Lower leg skin (tissue), 4 donors: ENCODE measurements at regions not wholly inside any gene's neighbourhood (a gene's known extent, or its start where the extent isn't known, plus 50 kb on each side); places are given as distances from the start of the nearest gene placed in this dataset.

Experiments
- DNase-seq, 2 donors: peaks; one replicate each; pipeline ENCODE4 v3.0.0-alpha.2; 2019; ENCODE audit warnings: low spot score in 2 of 2
- H3K4me3 ChIP-seq: fragments of 200-600 bp; sonication (generic); 2 replicates; pipeline ENCODE4 v1.5.1; 2017; ENCODE audit warnings: mild to moderate bottlenecking, low read depth; ENCODE audit not compliant: poor library complexity, severe bottlenecking
- POLR2A ChIP-seq, 2 donors: fragments of 450-650 bp; IDR thresholded peaks; one replicate each; pipeline ENCODE4 v1.6.1; 2016 to 2017; ENCODE audit warnings: antibody characterized with exemption in 2 of 2, mild to moderate bottlenecking in 1 of 2, moderate library complexity in 1 of 2
- WGBS, 2 donors: methylation state at CpG; one replicate each; pipeline ENCODE4 v1.1.5; 2018; 5-methylcytosine and 5-hydroxymethylcytosine counted together
- intact Hi-C: fragments of 100-400 bp; cut with DNase I; formaldehyde crosslinking; loops from one replicate; pipeline ENCODE4 v1.15.0; 2023; ENCODE audit warnings: low total_unique reads
- TF ChIP-seq, protein P1 (sequence below), 3 donors: fragments of 450-650 bp; IDR thresholded peaks; one replicate each; pipeline ENCODE4 v1.5.1; 2016; ENCODE audit warnings: antibody characterized with exemption in 3 of 3, mild to moderate bottlenecking in 3 of 3, moderate library complexity in 2 of 3

DNA sequence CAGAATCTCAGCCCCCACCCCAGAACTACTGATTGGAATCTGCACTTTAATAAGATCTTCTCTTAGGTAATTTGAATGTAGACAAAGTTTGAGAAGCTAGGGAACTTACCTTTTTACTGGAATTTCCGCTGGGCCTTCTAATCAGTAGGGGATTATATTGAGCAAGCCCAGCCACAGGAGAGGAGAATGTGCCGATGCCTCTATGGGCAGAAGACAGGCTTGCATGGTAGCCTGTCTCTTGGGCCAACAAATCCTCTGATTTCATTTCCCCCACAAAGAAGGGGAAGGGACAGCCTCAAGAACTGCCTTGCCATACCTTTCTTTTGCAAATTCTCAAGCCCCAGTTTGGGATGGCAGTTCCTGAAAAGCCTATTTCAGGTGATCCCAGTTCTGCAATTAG, 163.4 kb upstream of the BDNF start:
- 69 to 70% methylated on average over 2 of the region's 2 CpGs for WGBS, 2 donors
- no peak for DNase-seq
- intact Hi-C loops: no loop called here
- no peak for TF ChIP-seq POLR2A (IDR thresholded peaks at IDR 0.05)
- TF ChIP-seq, protein P1, sequence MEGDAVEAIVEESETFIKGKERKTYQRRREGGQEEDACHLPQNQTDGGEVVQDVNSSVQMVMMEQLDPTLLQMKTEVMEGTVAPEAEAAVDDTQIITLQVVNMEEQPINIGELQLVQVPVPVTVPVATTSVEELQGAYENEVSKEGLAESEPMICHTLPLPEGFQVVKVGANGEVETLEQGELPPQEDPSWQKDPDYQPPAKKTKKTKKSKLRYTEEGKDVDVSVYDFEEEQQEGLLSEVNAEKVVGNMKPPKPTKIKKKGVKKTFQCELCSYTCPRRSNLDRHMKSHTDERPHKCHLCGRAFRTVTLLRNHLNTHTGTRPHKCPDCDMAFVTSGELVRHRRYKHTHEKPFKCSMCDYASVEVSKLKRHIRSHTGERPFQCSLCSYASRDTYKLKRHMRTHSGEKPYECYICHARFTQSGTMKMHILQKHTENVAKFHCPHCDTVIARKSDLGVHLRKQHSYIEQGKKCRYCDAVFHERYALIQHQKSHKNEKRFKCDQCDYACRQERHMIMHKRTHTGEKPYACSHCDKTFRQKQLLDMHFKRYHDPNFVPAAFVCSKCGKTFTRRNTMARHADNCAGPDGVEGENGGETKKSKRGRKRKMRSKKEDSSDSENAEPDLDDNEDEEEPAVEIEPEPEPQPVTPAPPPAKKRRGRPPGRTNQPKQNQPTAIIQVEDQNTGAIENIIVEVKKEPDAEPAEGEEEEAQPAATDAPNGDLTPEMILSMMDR (IDR thresholded peaks at IDR 0.05): no peak
- H3K4me3 ChIP-seq: no peak overlapping the region

DNA sequence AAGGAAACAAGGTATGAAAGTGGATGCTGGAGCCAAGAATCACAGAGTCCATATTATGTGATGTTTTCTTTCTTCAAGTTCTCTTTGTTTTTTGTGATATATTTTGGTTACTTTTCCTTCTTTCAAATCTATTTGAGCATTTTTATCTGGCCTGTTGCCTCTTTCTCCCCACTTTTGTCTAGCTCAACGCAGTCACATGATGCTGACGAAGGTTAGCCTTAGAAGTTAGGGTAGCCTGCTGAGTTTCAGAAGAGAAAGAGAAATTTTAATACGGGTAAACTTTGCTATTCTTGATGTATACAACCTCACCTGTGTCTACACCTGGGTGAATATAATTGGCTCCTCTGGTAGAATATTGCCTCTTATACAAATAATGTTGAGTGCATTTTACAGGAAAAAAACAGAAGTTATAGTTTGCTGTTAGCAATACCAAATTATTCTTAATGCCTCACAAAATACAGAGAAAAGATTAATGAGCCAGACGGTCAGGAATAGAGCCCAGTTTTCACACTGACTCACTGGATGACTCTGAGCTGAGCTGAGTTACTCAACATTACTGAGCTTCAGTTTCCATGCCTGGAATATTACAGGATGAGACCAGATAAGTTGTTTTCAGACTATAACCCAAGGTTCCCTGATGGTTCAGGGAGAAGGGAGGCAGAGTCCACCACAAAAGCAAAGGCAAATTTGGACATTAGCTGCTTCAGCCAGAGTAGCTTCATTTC, 161.6 kb upstream of the BDNF start:
- no peak for TF ChIP-seq POLR2A (IDR thresholded peaks at IDR 0.05)
- TF ChIP-seq, protein P1 (IDR thresholded peaks at IDR 0.05): no peak
- 74 to 76% methylated on average over 4 of the region's 4 CpGs for WGBS, 2 donors
- no peak overlapping the region for H3K4me3 ChIP-seq
- no peak for DNase-seq
- intact Hi-C loops: no loop called here

DNA sequence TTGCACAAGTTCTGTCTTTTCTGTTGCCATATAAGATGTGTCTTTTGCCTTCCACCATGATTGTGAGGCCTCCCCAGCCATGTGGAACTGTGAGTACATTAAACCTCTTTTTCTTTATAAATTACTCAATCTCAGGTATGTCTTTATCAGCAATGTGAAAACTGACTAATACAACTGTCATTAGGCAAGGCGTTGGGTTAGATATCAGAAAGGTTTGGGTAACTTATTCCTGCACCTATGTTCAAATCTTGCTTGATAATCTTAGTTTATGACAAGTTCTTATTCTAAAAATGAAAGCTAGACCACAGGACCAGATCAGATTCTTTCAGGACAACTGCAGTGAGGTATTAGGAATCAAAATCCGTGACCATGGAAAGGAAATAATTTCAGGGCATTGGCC, 160.6 kb upstream of the BDNF start:
- no peak for DNase-seq
- WGBS, 2 donors: 66 to 73% methylated on average over 2 of the region's 2 CpGs
- TF ChIP-seq, protein P1 (IDR thresholded peaks at IDR 0.05): no peak
- TF ChIP-seq POLR2A (IDR thresholded peaks at IDR 0.05): no peak
- intact Hi-C loops: no loop called here
- no peak overlapping the region for H3K4me3 ChIP-seq

DNA sequence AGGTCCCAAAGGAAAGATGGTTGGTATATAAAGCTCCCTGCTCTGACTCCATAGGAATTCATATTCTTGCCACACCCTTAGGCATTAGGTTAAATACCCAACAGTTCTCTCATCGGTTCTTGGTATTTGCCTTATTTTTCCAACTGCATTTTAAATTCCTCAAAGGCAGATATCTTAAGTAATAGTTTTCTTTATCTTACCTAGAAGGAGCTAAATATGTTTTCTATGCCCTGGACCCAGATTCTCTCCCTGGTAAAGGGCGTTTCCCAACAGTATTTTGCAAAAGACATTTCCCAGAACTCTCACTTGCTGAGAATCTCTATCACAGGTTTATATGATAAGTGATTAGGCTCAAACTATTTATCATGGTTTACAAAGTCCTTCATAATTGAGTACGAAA, 158.6 kb upstream of the BDNF start:
- no peak overlapping the region for H3K4me3 ChIP-seq
- DNase-seq: no peak
- 77 to 84% methylated on average over 3 of the region's 3 CpGs for WGBS, 2 donors
- TF ChIP-seq, protein P1 (IDR thresholded peaks at IDR 0.05): no peak
- TF ChIP-seq POLR2A (IDR thresholded peaks at IDR 0.05): no peak
- intact Hi-C loops: no loop called here

DNA sequence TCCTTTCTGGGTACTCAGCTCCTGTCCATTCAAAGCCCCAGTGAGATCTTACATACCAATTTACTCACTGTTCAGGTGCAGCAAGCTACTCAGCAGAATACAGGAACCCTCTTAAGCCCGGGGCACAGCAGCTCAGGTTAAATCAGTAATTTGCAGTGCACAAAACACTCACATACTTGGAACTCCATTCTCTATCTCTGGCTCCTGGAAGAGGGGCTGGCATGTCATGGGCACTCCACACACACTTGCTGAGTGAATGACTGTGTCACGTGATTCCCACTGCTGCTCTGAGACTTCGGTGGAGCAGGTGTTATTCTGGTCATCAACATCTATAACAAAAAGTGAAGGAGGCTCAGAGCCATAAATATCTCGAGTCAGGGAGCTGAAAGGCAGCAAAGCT, 157.3 kb upstream of the BDNF start:
- TF ChIP-seq, protein P1 (IDR thresholded peaks at IDR 0.05): no peak
- DNase-seq: no peak
- 50 to 57% methylated on average over 4 of the region's 4 CpGs for WGBS, 2 donors
- intact Hi-C loops: no loop called here
- H3K4me3 ChIP-seq: no peak overlapping the region

GRCh38 chr11:27857014-27857413, 156.8 kb upstream of the BDNF start:
- no peak for DNase-seq
- WGBS, 2 donors: 60% methylated on average over 4 of the region's 4 CpGs
- no peak overlapping the region for H3K4me3 ChIP-seq
- intact Hi-C loops: no loop called here
- no peak for TF ChIP-seq POLR2A (IDR thresholded peaks at IDR 0.05)
- TF ChIP-seq, protein P1 (IDR thresholded peaks at IDR 0.05): no peak
